H9 (cell line): ENCODE measurements at regions not wholly inside any gene's neighbourhood (a gene's known extent, or its start where the extent isn't known, plus 50 kb on each side); places are given as distances from the start of the nearest gene placed in this dataset.

Experiments used
- DNase-seq: peaks from one replicate; pipeline ENCODE4 v3.0.0-alpha.2; 2017
- H2AFZ ChIP-seq: one replicate; pipeline ENCODE4 v1.6.1; 2013; ENCODE audit warnings: mild to moderate bottlenecking, low read length, control low read depth, moderate library complexity
- H2AK5ac ChIP-seq: 2 replicates; pipeline ENCODE4 v1.6.1; 2013; ENCODE audit warnings: low read length, control low read depth, mixed read lengths; ENCODE audit not compliant: insufficient read length
- H2BK120ac ChIP-seq: one replicate; pipeline ENCODE4 v1.6.1; 2013; ENCODE audit warnings: low read depth, mild to moderate bottlenecking, low read length, control low read depth, inconsistent platforms; ENCODE audit not compliant: poor library complexity, severe bottlenecking
- H2BK12ac ChIP-seq: 2 replicates; pipeline ENCODE4 v1.6.1; 2013; ENCODE audit warnings: low read length, control low read depth, mixed read lengths, low read depth; ENCODE audit not compliant: insufficient read length
- H2BK15ac ChIP-seq: 2 replicates; pipeline ENCODE4 v1.6.1; 2013; ENCODE audit warnings: low read depth, low read length, control low read depth
- H2BK20ac ChIP-seq: one replicate; pipeline ENCODE4 v1.6.1; 2013; ENCODE audit warnings: low read depth, mild to moderate bottlenecking, low read length, control low read depth, inconsistent platforms; ENCODE audit not compliant: poor library complexity, severe bottlenecking
- H2BK5ac ChIP-seq: 2 replicates; pipeline ENCODE4 v1.6.1; 2013; ENCODE audit warnings: low read length, control low read depth, mixed read lengths; ENCODE audit not compliant: insufficient read length
- H3K14ac ChIP-seq: 2 replicates; pipeline ENCODE4 v1.6.1; 2013; ENCODE audit warnings: low read length, control low read depth; ENCODE audit not compliant: insufficient read depth
- H3K18ac ChIP-seq: 2 replicates; pipeline ENCODE4 v1.6.1; 2013; ENCODE audit warnings: low read depth, mild to moderate bottlenecking, mixed read lengths, low read length, control low read depth; ENCODE audit not compliant: insufficient read length
- H3K23ac ChIP-seq: 2 replicates; pipeline ENCODE4 v1.6.1; 2013; ENCODE audit warnings: low read length, control low read depth, mixed read lengths, low read depth; ENCODE audit not compliant: insufficient read length
- H3K23me2 ChIP-seq: 2 replicates; pipeline ENCODE4 v1.6.1; 2013; ENCODE audit warnings: low read depth, mild to moderate bottlenecking, mixed read lengths, low read length, control low read depth; ENCODE audit not compliant: insufficient read length, poor library complexity, severe bottlenecking
- H3K27ac ChIP-seq: 2 replicates; pipeline ENCODE4 v1.5.1; 2013; ENCODE audit warnings: low read length, control low read depth, mixed read lengths, low read depth; ENCODE audit not compliant: insufficient read length
- H3K27me3 ChIP-seq: 2 replicates; pipeline ENCODE4 v1.6.1; 2013; ENCODE audit warnings: low read length, control low read depth, inconsistent platforms; ENCODE audit not compliant: insufficient read depth
- H3K4ac ChIP-seq: 2 replicates; pipeline ENCODE4 v1.6.1; 2013; ENCODE audit warnings: low read depth, mild to moderate bottlenecking, control low read depth, inconsistent platforms, low read length, moderate library complexity
- H3K4me1 ChIP-seq: 2 replicates; pipeline ENCODE4 v1.6.1; 2013; ENCODE audit warnings: low read length, control low read depth, inconsistent platforms; ENCODE audit not compliant: insufficient read depth
- H3K4me2 ChIP-seq: 2 replicates; pipeline ENCODE4 v1.6.1; 2013; ENCODE audit warnings: low read length, control low read depth, mixed read lengths; ENCODE audit not compliant: insufficient read length, insufficient read depth
- H3K56ac ChIP-seq: 2 replicates; pipeline ENCODE4 v1.6.1; 2013; ENCODE audit warnings: low read depth, mild to moderate bottlenecking, mixed read lengths, low read length, control low read depth; ENCODE audit not compliant: insufficient read length
- H3K79me1 ChIP-seq: 2 replicates; pipeline ENCODE4 v1.6.1; 2013; ENCODE audit warnings: low read depth, mild to moderate bottlenecking, moderate library complexity, low read length, control low read depth, inconsistent platforms; ENCODE audit not compliant: insufficient read depth, poor library complexity, severe bottlenecking
- H3K79me2 ChIP-seq: 2 replicates; pipeline ENCODE4 v1.6.1; 2013; ENCODE audit warnings: low read length, control low read depth, inconsistent platforms; ENCODE audit not compliant: insufficient read depth
- H3K9ac ChIP-seq: 2 replicates; pipeline ENCODE4 v1.6.1; 2013; ENCODE audit warnings: low read length, control low read depth, mixed read lengths; ENCODE audit not compliant: insufficient read length; ENCODE audit errors: extremely low read depth
- H3K9me3 ChIP-seq: one replicate; pipeline ENCODE4 v1.6.1; 2013; ENCODE audit warnings: low read depth, low read length, inconsistent platforms; ENCODE audit not compliant: control insufficient read depth
- H3T11ph ChIP-seq: one replicate; pipeline ENCODE4 v1.6.1; 2013; ENCODE audit warnings: mild to moderate bottlenecking, low read length, control low read depth, inconsistent platforms
- H4K20me1 ChIP-seq: one replicate; pipeline ENCODE4 v1.6.1; 2013; ENCODE audit not compliant: control insufficient read depth, insufficient read length, insufficient read depth
- H4K5ac ChIP-seq: 2 replicates; pipeline ENCODE4 v1.6.1; 2013; ENCODE audit warnings: low read depth, mild to moderate bottlenecking, mixed read lengths, low read length, control low read depth; ENCODE audit not compliant: insufficient read length
- H4K8ac ChIP-seq: replicated peaks from 2 replicates; pipeline ENCODE4 v1.6.1; 2013; ENCODE audit warnings: low read length, control low read depth, mixed read lengths, low read depth; ENCODE audit not compliant: insufficient read length
- H4K91ac ChIP-seq: 2 replicates; pipeline ENCODE4 v1.6.1; 2013; ENCODE audit warnings: low read depth, mild to moderate bottlenecking, moderate library complexity, mixed read lengths, low read length, control low read depth; ENCODE audit not compliant: insufficient read length
- H3K27ac Mint-ChIP-seq, 3 experiments: 2 replicates in 2 of 3; 3 replicates in 1 of 3; pipeline ENCODE4 v1.8.0; 2020 to 2021; ENCODE audit warnings: mixed read lengths in 3 of 3, mild to moderate bottlenecking in 1 of 3, moderate library complexity in 1 of 3
- H3K27me3 Mint-ChIP-seq: 2 replicates; pipeline ENCODE4 v1.8.0; 2021; ENCODE audit warnings: low read depth, mild to moderate bottlenecking, moderate library complexity, mixed read lengths
- H3K36me3 Mint-ChIP-seq, 3 experiments: 2 replicates in 2 of 3; 3 replicates in 1 of 3; pipeline ENCODE4 v1.8.0; 2020 to 2021; ENCODE audit warnings: low read depth in 3 of 3, mixed read lengths in 3 of 3; ENCODE audit not compliant: insufficient read depth in 1 of 3
- H3K4me1 Mint-ChIP-seq, 2 experiments: 2 replicates each; pipeline ENCODE4 v1.8.0; 2020; ENCODE audit warnings: mixed read lengths in 2 of 2
- H3K4me3 Mint-ChIP-seq, 2 experiments: 2 replicates in 1 of 2; 3 replicates in 1 of 2; pipeline ENCODE4 v1.8.0; 2020 to 2021; ENCODE audit warnings: mild to moderate bottlenecking in 2 of 2, mixed read lengths in 2 of 2, moderate library complexity in 1 of 2
- H3K9me3 Mint-ChIP-seq, 2 experiments: 2 replicates in 1 of 2; 3 replicates in 1 of 2; pipeline ENCODE4 v1.8.0; 2020; ENCODE audit warnings: mild to moderate bottlenecking in 2 of 2, mixed read lengths in 2 of 2, moderate library complexity in 1 of 2
- CTCF ChIP-seq: fragments of 200-600 bp; sonication (generic); conservative IDR thresholded peaks from 3 replicates; pipeline ENCODE4 v1.8.0; 2021; ENCODE audit warnings: antibody characterized with exemption, mild to moderate bottlenecking
- WGBS: extraction: QIAGEN DNeasy Blood & Tissue Kit; methylation state at CpG from one replicate; pipeline ENCODE4 v1.1.7; 2013; ENCODE audit warnings: missing lambda C conversion rate, low lambda C conversion rate, mixed read lengths; ENCODE audit not compliant: insufficient read length; ENCODE audit errors: extremely low coverage; 5-methylcytosine and 5-hydroxymethylcytosine counted together

DNA sequence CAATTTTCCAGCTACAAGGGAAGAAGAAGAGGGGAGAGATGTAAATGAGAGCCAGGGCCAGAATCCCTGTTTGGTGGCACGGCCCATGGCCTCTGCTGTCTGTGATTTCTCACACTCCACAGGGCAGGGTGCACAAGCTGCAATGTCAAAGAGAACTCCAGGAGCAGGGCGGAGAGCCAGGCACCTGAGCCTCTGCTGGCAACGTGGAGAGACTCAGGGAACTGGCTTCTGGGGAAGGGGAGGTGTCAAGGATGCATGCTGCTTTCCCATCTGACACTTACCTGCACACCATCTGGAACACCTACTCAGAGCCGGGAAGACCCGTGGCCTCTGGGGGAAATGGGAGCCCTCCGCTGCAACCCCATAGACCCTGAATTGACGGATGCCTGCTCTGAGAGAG is 507.5 kb upstream of the NR2F2 start:
- Histone ChIP-seq H3K23me2 (no peaks in the 10 kb centered on the region), H3K56ac (no peak overlapping the region), H3K4ac (no peak overlapping the region), H2BK20ac (no peak overlapping the region), H2BK12ac (no peak overlapping the region), H4K20me1 (no peaks in the 10 kb centered on the region), H2BK5ac (no peak overlapping the region), H2BK15ac (no peak overlapping the region), H2AK5ac (no peak overlapping the region), H2BK120ac (no peak overlapping the region), H3K23ac (no peak overlapping the region), H3K27me3 (no peaks in the 10 kb centered on the region), H3K14ac (no peak overlapping the region; the same call in 1 of the 2 replicates), H3K9me3 (no peaks in the 10 kb centered on the region), H2AFZ (no peak overlapping the region), H3K79me2 (no peaks in the 10 kb centered on the region), H3K79me1 (no peaks in the 10 kb centered on the region), H3K18ac (no peak overlapping the region), H4K91ac (no peak overlapping the region), H4K5ac (no peak overlapping the region), H3T11ph (no peak overlapping the region), H3K4me2 (no peak overlapping the region), H3K27ac (no peak overlapping the region), H3K4me1 (no peaks in the 10 kb centered on the region), H4K8ac (no peak overlapping the region), H3K9ac (no peak overlapping the region)
- no peaks in the 10 kb centered on the region; the same call in 1 of the 2 replicates for H3K27me3 Mint-ChIP-seq
- 0 out of 7 replicates have a peak, but pooled peaks cover 0 to 2% (median 0%) of the 10 kb centered on the region in 3 experiments for H3K36me3 Mint-ChIP-seq
- peaks cover 0 to under 1% of the 10 kb centered on the region in 2 experiments; a peak in 3 of 5 replicates for H3K9me3 Mint-ChIP-seq
- no peaks in the 10 kb centered on the region for H3K4me1 Mint-ChIP-seq
- H3K27ac Mint-ChIP-seq, result no peak overlapping the region
- no peak overlapping the region for H3K4me3 Mint-ChIP-seq
- no peak for DNase-seq
- no peak for TF ChIP-seq CTCF
- WGBS, result no CpG with 5 or more reads among the region's 7 CpGs
